ENCODE measurements at regions not wholly inside any gene's neighbourhood (a gene's known extent, or its start where the extent isn't known, plus 50 kb on each side); places are given as distances from the start of the nearest gene placed in this dataset.

DNA sequence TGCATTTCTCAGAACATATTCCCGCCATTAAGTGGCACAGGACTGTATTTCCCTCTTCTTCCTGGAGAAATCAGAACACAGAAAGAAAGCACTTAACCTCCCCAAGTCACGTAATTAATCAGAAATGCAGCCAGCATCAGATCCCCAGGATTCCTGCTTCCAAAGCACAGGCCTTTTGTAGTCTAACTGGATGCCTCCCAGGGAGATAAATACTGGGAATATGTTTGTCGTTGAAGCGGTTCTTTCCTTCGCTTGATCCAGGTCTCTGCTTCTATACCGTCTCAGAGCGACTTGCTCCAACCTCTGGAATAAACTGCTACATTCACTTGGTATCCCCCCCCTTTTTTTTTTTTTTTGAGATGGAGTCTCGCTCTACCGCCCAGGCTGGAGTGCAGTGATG is 198.6 kb downstream of the KBTBD8 start (continued):
- TF ChIP-seq, protein P1, sequence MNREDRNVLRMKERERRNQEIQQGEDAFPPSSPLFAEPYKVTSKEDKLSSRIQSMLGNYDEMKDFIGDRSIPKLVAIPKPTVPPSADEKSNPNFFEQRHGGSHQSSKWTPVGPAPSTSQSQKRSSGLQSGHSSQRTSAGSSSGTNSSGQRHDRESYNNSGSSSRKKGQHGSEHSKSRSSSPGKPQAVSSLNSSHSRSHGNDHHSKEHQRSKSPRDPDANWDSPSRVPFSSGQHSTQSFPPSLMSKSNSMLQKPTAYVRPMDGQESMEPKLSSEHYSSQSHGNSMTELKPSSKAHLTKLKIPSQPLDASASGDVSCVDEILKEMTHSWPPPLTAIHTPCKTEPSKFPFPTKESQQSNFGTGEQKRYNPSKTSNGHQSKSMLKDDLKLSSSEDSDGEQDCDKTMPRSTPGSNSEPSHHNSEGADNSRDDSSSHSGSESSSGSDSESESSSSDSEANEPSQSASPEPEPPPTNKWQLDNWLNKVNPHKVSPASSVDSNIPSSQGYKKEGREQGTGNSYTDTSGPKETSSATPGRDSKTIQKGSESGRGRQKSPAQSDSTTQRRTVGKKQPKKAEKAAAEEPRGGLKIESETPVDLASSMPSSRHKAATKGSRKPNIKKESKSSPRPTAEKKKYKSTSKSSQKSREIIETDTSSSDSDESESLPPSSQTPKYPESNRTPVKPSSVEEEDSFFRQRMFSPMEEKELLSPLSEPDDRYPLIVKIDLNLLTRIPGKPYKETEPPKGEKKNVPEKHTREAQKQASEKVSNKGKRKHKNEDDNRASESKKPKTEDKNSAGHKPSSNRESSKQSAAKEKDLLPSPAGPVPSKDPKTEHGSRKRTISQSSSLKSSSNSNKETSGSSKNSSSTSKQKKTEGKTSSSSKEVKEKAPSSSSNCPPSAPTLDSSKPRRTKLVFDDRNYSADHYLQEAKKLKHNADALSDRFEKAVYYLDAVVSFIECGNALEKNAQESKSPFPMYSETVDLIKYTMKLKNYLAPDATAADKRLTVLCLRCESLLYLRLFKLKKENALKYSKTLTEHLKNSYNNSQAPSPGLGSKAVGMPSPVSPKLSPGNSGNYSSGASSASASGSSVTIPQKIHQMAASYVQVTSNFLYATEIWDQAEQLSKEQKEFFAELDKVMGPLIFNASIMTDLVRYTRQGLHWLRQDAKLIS (CRISPR knock-in tag; IDR thresholded peaks at IDR 0.05; ENCODE audit: borderline replicate concordance), result no peak
- TF ChIP-seq CREM (CRISPR knock-in tag; IDR thresholded peaks at IDR 0.05) (no peak), NFATC4 (CRISPR knock-in tag; IDR thresholded peaks at IDR 0.05) (no peak), ZNF396 (CRISPR knock-in tag; IDR thresholded peaks at IDR 0.05; ENCODE audit: borderline replicate concordance) (no peak), ATF1 (CRISPR knock-in tag; IDR thresholded peaks at IDR 0.05) (no peak)
- TF ChIP-seq, protein P2, sequence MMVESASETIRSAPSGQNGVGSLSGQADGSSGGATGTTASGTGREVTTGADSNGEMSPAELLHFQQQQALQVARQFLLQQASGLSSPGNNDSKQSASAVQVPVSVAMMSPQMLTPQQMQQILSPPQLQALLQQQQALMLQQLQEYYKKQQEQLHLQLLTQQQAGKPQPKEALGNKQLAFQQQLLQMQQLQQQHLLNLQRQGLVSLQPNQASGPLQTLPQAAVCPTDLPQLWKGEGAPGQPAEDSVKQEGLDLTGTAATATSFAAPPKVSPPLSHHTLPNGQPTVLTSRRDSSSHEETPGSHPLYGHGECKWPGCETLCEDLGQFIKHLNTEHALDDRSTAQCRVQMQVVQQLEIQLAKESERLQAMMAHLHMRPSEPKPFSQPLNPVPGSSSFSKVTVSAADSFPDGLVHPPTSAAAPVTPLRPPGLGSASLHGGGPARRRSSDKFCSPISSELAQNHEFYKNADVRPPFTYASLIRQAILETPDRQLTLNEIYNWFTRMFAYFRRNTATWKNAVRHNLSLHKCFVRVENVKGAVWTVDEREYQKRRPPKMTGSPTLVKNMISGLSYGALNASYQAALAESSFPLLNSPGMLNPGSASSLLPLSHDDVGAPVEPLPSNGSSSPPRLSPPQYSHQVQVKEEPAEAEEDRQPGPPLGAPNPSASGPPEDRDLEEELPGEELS (CRISPR knock-in tag; IDR thresholded peaks at IDR 0.05), result no peak
- TF ChIP-seq, protein P3, sequence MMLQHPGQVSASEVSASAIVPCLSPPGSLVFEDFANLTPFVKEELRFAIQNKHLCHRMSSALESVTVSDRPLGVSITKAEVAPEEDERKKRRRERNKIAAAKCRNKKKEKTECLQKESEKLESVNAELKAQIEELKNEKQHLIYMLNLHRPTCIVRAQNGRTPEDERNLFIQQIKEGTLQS (CRISPR knock-in tag; conservative IDR thresholded peaks at IDR 0.05), result no peak

DNA sequence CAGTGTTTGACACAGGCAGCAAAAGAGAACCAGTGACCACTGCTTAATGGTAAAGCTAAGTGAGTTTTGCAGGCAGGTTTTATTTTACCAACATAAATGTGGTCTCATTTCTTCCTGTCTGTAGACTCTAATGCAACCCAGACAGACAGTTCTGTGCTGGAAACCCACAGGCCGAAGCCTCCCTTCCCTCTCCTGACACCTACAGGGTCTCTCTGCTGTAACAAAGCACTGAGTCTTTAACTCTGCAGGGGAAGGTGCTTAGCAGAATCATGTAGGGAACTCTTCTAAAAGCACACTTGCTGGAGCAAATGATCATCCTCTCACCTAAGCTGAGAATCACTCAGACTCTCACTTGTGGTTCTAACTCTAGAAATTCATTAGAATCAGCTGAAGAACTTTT is 200.3 kb downstream of the KBTBD8 start:
- DNase-seq (ENCODE audit: low spot score) (no peak), ATAC-seq (peak; percentile 76)
- ChIA-PET CTCF (interaction anchor here (1.8 kb wide), 1 partner anchor 84 kb away, joined by 6 read pairs; no protein-coding TSS in a partner anchor), POLR2A (no interaction called here)
- Mint-ChIP-seq H3K9me3 (no peaks in the 10 kb centered on the region), H3K27me3 (ENCODE audit: low read depth) (no peaks in the 10 kb centered on the region), H3K4me1 (no peaks in the 10 kb centered on the region), H3K27ac (no peak overlapping the region), H3K4me3 (no peak overlapping the region), H3K36me3 (no peaks in the 10 kb centered on the region)
- TF ChIP-seq, protein P2 (CRISPR knock-in tag; IDR thresholded peaks at IDR 0.05), result no peak
- TF ChIP-seq, protein P4, sequence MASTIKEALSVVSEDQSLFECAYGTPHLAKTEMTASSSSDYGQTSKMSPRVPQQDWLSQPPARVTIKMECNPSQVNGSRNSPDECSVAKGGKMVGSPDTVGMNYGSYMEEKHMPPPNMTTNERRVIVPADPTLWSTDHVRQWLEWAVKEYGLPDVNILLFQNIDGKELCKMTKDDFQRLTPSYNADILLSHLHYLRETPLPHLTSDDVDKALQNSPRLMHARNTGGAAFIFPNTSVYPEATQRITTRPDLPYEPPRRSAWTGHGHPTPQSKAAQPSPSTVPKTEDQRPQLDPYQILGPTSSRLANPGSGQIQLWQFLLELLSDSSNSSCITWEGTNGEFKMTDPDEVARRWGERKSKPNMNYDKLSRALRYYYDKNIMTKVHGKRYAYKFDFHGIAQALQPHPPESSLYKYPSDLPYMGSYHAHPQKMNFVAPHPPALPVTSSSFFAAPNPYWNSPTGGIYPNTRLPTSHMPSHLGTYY (CRISPR knock-in tag; IDR thresholded peaks at IDR 0.05), result no peak
- TF ChIP-seq ZNF396 (CRISPR knock-in tag; IDR thresholded peaks at IDR 0.05; ENCODE audit: borderline replicate concordance), result no peak

DNA sequence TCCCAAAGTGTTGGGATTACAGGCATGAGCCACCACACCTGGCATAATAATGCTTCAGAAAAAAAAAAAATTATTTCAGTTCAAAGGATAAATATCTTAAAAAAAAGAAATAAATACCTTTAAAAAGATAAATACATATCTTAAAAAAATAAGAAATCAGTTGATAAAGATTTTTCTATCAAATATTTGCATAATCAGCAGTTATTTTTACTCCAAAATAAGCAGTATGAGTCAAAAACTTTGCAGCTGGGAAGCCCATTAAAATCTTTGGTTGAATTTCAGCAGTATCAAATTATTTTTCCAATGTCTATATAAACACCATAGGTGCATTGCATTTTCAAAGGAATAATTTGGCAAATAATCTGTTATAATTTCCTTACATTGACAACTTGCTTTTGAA is 202.5 kb downstream of the KBTBD8 start:
- no peaks in the 10 kb centered on the region for H3K4me1 Mint-ChIP-seq
- no peak overlapping the region for H3K27ac Mint-ChIP-seq
- H3K4me3 Mint-ChIP-seq, result no peak overlapping the region
- no peak for ATAC-seq
- POLR2A ChIA-PET, result no interaction called here
- H3K36me3 Mint-ChIP-seq, result no peaks in the 10 kb centered on the region
- H3K27me3 Mint-ChIP-seq (ENCODE audit: low read depth), result no peaks in the 10 kb centered on the region
- CTCF ChIA-PET, result no interaction called here
- DNase-seq (ENCODE audit: low spot score), result no peak
- H3K9me3 Mint-ChIP-seq, result no peaks in the 10 kb centered on the region
- no peak for TF ChIP-seq ZNF317 (CRISPR knock-in tag; IDR thresholded peaks at IDR 0.05; ENCODE audit: borderline replicate concordance, low read depth)
- TF ChIP-seq, protein P5, sequence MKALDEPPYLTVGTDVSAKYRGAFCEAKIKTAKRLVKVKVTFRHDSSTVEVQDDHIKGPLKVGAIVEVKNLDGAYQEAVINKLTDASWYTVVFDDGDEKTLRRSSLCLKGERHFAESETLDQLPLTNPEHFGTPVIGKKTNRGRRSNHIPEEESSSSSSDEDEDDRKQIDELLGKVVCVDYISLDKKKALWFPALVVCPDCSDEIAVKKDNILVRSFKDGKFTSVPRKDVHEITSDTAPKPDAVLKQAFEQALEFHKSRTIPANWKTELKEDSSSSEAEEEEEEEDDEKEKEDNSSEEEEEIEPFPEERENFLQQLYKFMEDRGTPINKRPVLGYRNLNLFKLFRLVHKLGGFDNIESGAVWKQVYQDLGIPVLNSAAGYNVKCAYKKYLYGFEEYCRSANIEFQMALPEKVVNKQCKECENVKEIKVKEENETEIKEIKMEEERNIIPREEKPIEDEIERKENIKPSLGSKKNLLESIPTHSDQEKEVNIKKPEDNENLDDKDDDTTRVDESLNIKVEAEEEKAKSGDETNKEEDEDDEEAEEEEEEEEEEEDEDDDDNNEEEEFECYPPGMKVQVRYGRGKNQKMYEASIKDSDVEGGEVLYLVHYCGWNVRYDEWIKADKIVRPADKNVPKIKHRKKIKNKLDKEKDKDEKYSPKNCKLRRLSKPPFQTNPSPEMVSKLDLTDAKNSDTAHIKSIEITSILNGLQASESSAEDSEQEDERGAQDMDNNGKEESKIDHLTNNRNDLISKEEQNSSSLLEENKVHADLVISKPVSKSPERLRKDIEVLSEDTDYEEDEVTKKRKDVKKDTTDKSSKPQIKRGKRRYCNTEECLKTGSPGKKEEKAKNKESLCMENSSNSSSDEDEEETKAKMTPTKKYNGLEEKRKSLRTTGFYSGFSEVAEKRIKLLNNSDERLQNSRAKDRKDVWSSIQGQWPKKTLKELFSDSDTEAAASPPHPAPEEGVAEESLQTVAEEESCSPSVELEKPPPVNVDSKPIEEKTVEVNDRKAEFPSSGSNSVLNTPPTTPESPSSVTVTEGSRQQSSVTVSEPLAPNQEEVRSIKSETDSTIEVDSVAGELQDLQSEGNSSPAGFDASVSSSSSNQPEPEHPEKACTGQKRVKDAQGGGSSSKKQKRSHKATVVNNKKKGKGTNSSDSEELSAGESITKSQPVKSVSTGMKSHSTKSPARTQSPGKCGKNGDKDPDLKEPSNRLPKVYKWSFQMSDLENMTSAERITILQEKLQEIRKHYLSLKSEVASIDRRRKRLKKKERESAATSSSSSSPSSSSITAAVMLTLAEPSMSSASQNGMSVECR (CRISPR knock-in tag; IDR thresholded peaks at IDR 0.05; ENCODE audit: borderline replicate concordance), result no peak
- TF ChIP-seq, protein P6, sequence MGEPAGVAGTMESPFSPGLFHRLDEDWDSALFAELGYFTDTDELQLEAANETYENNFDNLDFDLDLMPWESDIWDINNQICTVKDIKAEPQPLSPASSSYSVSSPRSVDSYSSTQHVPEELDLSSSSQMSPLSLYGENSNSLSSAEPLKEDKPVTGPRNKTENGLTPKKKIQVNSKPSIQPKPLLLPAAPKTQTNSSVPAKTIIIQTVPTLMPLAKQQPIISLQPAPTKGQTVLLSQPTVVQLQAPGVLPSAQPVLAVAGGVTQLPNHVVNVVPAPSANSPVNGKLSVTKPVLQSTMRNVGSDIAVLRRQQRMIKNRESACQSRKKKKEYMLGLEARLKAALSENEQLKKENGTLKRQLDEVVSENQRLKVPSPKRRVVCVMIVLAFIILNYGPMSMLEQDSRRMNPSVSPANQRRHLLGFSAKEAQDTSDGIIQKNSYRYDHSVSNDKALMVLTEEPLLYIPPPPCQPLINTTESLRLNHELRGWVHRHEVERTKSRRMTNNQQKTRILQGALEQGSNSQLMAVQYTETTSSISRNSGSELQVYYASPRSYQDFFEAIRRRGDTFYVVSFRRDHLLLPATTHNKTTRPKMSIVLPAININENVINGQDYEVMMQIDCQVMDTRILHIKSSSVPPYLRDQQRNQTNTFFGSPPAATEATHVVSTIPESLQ (CRISPR knock-in tag; IDR thresholded peaks at IDR 0.05), result no peak
- no peak for TF ChIP-seq EMX1 (CRISPR knock-in tag; IDR thresholded peaks at IDR 0.05)
- TF ChIP-seq NR3C1 (CRISPR knock-in tag; conservative IDR thresholded peaks at IDR 0.05; ENCODE audit: low read depth), result no peak

All from WTC11 (cell line).